ENCODE measurements at regions not wholly inside any gene's neighbourhood (a gene's known extent, or its start where the extent isn't known, plus 50 kb on each side); places are given as distances from the start of the nearest gene placed in this dataset.
"Not testable (repeated sequence)": the region's sequence is repeated elsewhere in the genome, so short reads cannot be mapped to it uniquely, and the experiment has no call there.

DNA sequence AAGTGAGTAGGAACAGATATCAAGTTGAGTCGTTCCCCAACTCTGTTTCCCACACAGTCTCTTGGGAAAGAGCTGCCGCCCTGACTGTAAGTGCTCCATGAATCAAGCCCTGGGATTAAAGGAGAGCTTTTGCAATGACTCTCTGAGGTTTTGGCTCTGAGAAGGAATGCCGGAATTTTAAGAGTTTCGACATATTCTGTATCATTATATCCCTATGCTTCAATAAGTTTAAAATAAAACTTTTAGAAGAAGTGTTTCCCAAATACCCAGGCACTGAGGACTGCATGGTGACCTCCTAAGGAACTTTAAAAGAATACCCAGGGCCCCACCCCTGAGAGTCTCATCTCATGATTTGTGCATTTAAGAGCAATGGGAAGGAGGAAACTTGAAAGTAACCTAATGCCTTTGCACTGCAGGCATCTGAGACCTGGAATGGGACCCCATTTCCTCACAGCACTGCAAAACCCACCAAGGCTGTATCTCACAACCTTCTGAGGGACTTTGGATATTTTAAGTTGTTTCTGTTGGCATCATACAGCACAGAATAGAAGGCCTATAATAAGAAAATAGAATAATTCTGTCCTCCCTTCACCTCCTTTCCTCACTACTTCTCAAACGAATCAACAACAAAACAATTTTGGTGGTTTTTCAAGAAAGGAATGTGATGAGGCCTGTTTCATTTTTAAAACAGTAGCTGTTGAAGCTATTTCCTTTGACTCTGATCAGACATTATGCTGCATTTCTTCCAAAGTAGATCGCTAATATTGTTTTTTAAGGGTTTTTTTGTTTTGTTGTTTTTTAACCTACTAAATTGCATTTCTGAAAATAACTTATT is 121.2 kb downstream of the GASK1B start:
- no peak for DNase-seq

GRCh38 chr4:158050942-158051341 is 121.9 kb downstream of the GASK1B start:
- no peak for DNase-seq

DNA sequence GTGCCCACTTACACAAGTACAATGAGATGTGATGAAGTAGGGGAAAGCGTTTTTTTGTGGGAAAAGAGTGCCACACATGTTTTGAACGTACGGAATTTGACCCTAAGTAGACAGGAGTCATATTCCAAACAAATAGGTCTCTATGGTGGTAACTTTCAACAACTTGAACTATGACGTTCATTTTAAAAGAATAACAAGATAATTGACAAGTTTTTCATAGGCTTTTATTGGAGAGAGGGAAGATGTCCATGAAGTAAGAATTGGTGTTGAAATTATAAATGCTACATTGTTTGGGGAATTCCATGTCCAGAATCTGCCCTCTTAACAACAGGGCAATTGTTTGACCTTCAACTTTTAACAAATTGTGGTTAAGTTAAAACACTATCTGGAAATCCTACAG is 126.5 kb downstream of the GASK1B start:
- no peak for DNase-seq

- DNase-seq, result no peak
Observed at GRCh38 chr4:158043971-158044618, 128.7 kb downstream of the GASK1B start.

DNA sequence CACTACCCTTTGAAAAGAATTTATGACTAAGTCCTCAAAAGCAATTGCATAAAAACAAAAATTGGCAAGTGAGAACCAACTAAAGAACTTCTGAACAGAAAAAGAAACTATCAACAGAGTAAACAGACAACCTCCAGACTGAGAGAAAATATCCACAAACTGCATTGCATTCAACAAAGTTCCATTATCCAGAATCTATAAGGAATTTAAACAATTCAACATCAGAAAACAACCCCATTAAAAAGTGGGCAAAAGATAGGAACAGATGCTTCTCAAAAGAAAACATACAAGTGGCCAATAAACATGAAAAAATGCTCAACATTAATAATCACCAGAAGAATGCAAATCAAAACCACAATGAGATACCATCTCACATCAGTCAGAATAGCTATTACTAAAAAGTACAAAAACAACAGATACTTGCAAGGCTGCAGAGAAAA is 130.2 kb downstream of the GASK1B start:
- no peak for DNase-seq

DNA sequence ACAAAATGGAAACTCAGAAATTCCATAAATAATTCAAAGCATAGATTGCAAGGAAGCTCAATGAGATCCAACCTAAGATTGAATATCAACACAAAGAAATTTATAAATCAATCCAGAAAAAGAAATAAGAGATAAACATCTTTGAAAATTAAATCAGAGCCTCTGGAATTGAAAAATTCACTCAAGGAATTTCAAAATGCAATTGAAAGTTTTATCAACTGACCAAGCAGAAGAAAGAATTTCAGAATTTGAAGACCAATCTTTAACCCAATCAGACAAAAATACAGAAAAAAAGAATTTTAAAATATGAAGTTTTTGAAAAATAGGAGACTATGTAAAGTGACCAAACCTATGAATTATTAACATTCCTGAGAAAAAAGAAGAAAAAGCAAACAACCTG is 134.1 kb downstream of the GASK1B start:
- no peak for DNase-seq

GRCh38 chr4:158036998-158037397 is 135.8 kb downstream of the GASK1B start:
- no peak for DNase-seq

DNA sequence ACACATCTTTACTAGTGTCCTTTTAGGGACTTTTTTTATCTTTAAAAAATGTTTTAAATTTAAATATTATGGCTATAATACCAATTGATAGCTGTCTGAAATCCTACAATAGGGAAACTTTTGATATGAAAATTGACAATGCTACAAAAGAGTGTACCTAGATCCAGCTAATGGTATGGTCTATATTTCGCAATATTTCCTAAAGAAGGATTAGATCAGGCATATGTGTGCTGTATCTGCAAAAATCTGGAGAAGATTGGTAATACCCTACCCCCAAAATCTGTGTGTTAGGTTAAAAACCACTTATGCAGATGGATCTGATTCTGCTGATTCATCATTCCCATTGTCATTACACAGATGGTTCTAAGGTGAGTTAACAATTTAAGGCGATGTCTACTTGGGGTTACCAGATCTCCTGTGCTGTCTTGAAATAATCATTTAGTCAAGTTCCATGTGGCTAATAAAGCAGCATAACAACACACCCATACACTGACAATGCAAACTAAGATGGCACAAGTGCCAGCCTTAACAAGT is 137.1 kb downstream of the GASK1B start:
- DNase-seq, result no peak

DNA sequence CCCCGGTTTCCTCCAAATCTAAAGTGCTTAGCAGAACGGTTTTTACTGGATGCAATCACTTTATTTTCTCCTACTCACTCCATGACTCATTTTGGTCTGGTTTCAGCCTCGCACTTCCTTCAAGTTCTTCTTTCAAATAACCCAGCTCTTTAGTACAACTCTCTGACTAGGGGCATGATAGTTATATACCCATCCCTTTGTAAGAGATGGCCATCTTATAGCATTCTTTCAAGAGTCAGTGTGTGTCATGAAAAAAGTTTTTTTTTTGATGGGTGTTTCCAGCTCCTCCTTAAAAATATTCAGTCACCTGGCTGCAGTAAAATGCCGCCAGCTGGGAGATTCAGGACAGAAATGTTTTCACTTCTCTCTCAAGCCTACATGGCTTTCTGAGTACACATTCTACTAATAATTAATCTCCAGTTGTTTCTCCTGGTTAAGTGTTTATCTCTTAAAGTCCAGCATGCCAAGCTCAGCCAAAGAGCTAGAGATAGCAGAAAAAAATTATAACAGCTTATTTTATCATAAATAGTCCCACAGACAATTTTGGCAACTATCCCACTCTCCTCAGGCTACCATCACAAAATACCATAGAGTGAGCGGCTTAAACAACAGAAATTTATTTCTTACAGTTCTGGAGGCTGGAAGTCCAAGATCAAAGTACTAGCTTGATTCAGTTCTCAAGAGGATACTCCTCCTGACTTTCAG is 139.3 kb downstream of the GASK1B start:
- DNase-seq, result no peak

GRCh38 chr4:158032733-158033415 is 140.0 kb downstream of the GASK1B start:
- DNase-seq, result no peak

GRCh38 chr4:158028381-158028780 is 144.4 kb downstream of the GASK1B start:
- not testable (repeated sequence) for DNase-seq

DNA sequence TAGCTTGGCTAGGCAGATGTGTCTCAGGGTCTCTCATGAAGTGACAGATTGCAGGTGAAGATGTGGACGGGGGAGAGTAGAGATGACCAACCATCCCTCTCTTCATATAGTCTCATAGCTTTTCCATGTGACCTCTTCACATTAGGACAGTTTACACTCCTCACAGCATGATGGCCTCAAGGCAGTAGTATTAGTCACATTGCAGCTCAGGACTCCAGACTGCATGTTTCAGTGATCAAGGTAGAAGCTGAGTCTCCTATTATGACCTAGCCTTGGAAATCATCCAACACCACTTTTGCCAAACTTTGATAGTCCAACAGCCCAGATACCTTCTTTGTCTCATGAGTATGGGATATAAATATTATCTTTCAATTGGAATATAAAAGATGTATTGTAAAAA is 147.7 kb downstream of the GASK1B start:
- no peak for DNase-seq

- no peak for DNase-seq
Observed at GRCh38 chr4:158020734-158021346, 152.0 kb downstream of the GASK1B start.

- no peak for DNase-seq
Observed at GRCh38 chr4:158020176-158020575, 152.6 kb downstream of the GASK1B start.

- no peak for DNase-seq
Observed at GRCh38 chr4:158018831-158019230, 154.0 kb downstream of the GASK1B start.

DNA sequence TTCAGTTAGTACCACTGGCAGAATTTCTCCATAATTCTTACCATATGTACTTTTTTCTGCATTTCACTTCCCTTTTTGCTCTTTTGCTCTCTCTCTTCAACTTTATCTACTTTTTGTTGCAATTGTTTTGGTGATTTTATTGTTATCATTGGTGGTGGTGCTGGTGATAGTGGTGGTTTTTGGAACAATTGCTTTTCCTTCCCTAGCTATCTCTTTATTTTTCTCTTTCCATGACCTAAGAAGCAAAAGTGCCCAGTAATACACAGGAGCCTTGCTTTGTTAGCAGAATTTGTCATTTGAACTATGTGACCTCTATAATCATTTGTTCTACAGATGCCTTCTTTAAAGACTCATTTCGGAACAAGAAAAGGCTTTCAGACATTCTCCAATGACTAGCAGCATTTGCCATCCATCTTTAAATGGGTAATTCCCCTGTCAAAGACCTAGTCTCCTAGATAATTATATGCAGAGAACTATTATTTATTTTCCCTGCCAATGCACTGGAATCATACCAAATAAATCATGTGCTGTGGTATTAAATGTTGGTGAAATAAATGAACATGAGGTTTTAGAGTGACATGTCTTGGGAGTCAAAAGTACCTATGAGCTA is 154.5 kb downstream of the GASK1B start:
- DNase-seq, result no peak

DNA sequence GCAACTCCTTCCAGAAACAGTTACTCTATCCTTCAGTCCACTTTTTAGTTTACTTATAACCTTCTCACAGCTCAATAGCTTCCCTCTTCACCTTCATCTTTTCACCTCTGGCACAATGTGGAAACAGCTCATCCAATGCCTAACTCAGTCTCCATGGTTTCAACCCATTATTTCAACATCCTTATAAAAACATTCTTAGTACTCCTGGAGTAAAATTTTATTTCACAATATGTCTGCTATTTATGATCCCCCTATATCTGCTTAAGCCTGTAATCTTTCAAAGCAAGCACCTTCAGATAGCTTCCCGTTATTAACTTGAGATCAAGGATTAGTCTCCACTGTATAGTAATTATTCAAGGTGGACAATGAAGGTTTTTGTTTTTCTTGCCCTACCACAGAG is 156.3 kb downstream of the GASK1B start:
- no peak for DNase-seq

DNA sequence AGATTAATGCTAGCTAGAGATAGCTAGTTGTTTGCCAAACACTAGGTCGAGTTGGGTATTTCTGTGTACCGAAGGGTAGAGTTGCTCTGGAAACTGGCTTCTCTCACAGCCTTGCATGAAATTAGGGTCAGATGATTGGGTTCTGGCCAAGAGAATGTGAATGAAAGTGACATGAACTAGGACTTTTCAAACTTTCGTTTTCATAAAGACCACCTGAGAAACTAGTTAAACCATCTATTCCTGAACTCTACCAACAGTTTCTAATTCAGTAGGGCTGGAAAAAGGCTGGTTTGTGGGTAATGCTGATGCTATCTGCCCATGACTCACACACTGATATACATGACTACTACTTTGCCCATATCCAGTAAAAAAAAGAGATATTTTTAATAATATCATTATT is 157.6 kb downstream of the GASK1B start:
- no peak for DNase-seq

GRCh38 chr4:158013858-158014257 is 159.0 kb downstream of the GASK1B start:
- no peak for DNase-seq

DNA sequence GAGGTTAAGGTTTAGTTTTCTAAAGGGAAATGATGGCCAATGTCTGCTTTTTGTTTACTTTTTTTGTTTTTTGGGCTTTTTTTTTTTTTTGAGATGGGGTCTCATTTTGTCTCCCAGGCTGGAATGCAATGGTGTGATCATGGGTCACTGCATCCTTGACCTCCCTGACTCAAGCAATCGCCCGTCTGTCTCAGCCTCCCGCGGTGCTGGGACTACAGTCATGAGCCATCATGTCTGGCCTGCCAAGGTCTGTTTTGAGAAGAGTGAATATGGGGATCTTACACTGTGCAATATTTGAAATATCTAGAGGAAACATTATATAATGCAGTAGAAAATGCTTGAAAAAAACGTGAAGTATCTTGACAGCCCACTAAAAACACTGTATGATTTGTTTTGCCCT is 162.5 kb downstream of the GASK1B start:
- no peak for DNase-seq

GRCh38 chr4:158008551-158009218 is 164.1 kb downstream of the GASK1B start:
- DNase-seq, result no peak

Measured in T-helper 2 cell (primary cell).